ENCODE measurements at regions not wholly inside any gene's neighbourhood (a gene's known extent, or its start where the extent isn't known, plus 50 kb on each side); places are given as distances from the start of the nearest gene placed in this dataset.
"Not testable (repeated sequence)": the region's sequence is repeated elsewhere in the genome, so short reads cannot be mapped to it uniquely, and the experiment has no call there.

DNA sequence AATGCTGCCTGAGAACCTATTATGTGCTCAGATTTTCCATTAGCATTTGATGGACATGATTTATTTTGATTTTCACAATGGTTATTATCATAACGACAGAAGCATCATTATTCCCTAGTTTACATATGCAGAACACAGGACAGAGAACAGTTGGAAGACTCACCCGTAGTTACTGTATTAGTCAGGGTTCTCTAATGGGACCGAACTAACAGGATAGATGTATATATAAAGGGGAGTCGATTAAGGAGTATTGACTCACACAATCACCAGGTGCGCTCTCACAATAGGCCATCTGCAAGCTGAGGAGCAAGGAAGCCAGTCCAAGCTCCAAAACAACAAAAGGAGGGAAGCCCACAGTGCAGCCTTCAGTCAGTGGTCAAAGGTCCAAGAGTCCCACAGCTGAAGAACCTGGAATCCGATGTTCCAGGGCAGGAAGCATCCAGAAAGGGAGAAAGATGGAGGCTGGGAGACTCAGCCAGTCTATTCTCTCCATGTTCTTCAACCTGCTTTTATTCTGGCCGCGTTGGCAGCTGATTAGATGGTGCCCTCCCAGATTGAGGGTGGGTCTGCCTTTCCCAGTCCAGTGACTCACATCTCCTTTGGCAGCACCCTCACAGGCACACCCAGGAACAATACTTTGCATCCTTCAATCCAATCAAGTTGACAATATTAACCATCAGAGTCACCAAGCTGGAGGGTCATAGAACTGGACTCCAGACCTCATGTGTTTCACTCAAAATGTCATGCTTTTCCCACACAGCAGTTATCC, 92.7 kb upstream of the XYLT1 start:
- WGBS = 86% methylated on average over 8 of the region's 8 CpGs
- no peak overlapping the region for H3K9ac ChIP-seq (ENCODE audit: low read depth, low read length)
- H3K27me3 ChIP-seq (ENCODE audit: insufficient read depth, low read length) = no peaks in the 10 kb centered on the region
- no peak overlapping the region for H3K27ac ChIP-seq (ENCODE audit: low read depth, low read length)
- no peaks in the 10 kb centered on the region for H3K36me3 ChIP-seq (ENCODE audit: insufficient read depth, low read length)
- H3K4me3 ChIP-seq (ENCODE audit: low read length) = no peak overlapping the region
- H3K9me3 ChIP-seq (ENCODE audit: insufficient read depth, low read depth, low read length) = no peaks in the 10 kb centered on the region
- no peaks in the 10 kb centered on the region for H3K4me1 ChIP-seq (ENCODE audit: insufficient read depth, low read length)

DNA sequence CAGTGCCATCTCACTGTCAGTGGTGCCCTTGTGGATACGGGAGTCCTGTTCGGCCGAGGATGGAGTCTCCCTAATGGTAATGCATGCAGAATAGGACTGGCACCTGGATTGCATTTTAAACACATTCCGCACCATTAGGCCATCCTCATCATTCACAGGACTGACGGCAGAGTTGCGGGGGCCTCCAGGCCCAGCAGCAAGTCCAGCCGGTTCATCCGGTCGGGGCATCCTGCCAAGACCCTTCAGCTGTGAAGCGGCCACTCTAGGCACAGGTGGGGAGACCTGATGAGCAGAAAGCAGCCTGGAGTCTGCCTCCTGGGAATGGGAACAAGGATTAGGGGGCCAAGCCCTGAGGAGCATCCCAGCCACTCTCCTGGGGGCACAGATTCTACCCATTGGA, 90.3 kb upstream of the XYLT1 start:
- no peak overlapping the region for H3K9ac ChIP-seq (ENCODE audit: low read depth, low read length)
- WGBS = 93% methylated on average over 10 of the region's 10 CpGs
- no peaks in the 10 kb centered on the region for H3K27me3 ChIP-seq (ENCODE audit: insufficient read depth, low read length)
- H3K4me1 ChIP-seq (ENCODE audit: insufficient read depth, low read length) = no peaks in the 10 kb centered on the region
- H3K27ac ChIP-seq (ENCODE audit: low read depth, low read length) = no peak overlapping the region
- H3K36me3 ChIP-seq (ENCODE audit: insufficient read depth, low read length) = no peaks in the 10 kb centered on the region
- H3K4me3 ChIP-seq (ENCODE audit: low read length) = no peak overlapping the region
- H3K9me3 ChIP-seq (ENCODE audit: insufficient read depth, low read depth, low read length) = no peaks in the 10 kb centered on the region

DNA sequence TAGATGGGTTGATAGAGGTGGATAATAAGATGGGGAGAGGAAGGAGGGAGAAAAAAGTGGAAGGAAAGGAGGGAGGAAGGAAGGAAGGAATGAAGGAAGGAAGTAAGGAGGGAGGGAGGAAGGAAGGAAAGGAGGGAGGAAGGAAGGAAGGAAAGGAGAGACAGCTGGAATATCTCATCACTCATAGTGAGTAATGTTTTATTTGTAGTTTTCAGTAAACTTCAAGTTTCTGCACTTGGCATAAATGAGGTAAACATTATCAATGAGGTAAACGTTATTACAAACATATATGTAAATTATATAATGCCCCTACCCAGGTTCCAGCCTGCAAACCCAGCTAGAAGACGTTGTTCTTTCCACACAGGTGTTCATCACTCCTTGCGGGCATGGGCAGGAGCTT, 89.8 kb upstream of the XYLT1 start:
- Histone ChIP-seq H3K27ac (ENCODE audit: low read depth, low read length) (no peak overlapping the region), H3K27me3 (ENCODE audit: insufficient read depth, low read length) (no peaks in the 10 kb centered on the region), H3K9ac (ENCODE audit: low read depth, low read length) (no peak overlapping the region), H3K36me3 (ENCODE audit: insufficient read depth, low read length) (no peaks in the 10 kb centered on the region), H3K4me1 (ENCODE audit: insufficient read depth, low read length) (no peaks in the 10 kb centered on the region), H3K9me3 (ENCODE audit: insufficient read depth, low read depth, low read length) (no peaks in the 10 kb centered on the region), H3K4me3 (ENCODE audit: low read length) (no peak overlapping the region)
- 95% methylated on average over 2 of the region's 3 CpGs for WGBS

DNA sequence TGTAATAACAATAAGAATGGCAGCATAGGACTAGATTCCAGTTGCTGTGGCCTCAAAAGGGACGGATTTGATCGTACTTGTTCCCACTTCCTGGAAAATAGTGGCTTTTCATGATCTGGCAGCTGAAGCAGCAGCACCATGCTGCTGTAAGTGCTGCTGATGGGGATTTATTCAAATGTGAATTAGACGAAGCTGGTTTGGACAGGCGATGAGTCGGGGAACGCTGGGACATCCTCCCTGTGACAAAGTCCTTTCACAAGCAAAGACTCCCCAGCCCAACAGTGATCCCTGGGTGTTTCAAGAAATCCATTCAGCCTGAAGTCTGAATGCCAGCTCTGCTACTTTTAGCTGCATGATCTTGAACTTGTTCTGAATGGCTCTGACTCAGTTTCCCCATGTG, 88.6 kb upstream of the XYLT1 start:
- WGBS = 87% methylated on average over 6 of the region's 6 CpGs

DNA sequence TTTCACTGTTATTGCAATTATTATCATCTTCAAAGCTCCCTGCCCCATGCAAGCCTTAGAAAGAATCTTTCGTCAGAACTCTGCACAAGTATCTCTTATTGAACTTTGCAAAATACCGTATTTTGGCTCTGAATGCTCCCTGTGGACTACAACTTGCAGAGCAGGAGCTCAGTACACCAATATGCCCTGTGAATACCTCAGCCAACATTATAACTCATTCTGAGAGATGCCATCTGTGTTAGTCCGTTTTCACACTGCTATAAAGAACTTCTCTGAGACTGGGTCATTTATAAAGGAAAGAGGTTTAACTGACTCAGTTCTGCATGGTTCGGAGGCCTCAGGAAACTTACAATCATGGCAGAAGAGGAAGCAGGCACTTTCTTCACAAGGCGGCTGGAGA, 87.2 kb upstream of the XYLT1 start:
- Histone ChIP-seq H3K36me3 (ENCODE audit: insufficient read depth, low read length) (no peaks in the 10 kb centered on the region), H3K27ac (ENCODE audit: low read depth, low read length) (no peak overlapping the region), H3K27me3 (ENCODE audit: insufficient read depth, low read length) (no peaks in the 10 kb centered on the region), H3K9ac (ENCODE audit: low read depth, low read length) (no peak overlapping the region), H3K9me3 (ENCODE audit: insufficient read depth, low read depth, low read length) (no peaks in the 10 kb centered on the region), H3K4me1 (ENCODE audit: insufficient read depth, low read length) (no peaks in the 10 kb centered on the region), H3K4me3 (ENCODE audit: low read length) (no peak overlapping the region)
- WGBS = 92% methylated on average over 5 of the region's 5 CpGs

More for the DNA sequence above, 88.6 kb upstream of the XYLT1 start:
- Histone ChIP-seq H3K27me3 (ENCODE audit: insufficient read depth, low read length) (no peaks in the 10 kb centered on the region), H3K9ac (ENCODE audit: low read depth, low read length) (no peak overlapping the region), H3K4me3 (ENCODE audit: low read length) (no peak overlapping the region), H3K36me3 (ENCODE audit: insufficient read depth, low read length) (no peaks in the 10 kb centered on the region), H3K27ac (ENCODE audit: low read depth, low read length) (no peak overlapping the region), H3K9me3 (ENCODE audit: insufficient read depth, low read depth, low read length) (no peaks in the 10 kb centered on the region), H3K4me1 (ENCODE audit: insufficient read depth, low read length) (no peaks in the 10 kb centered on the region)

DNA sequence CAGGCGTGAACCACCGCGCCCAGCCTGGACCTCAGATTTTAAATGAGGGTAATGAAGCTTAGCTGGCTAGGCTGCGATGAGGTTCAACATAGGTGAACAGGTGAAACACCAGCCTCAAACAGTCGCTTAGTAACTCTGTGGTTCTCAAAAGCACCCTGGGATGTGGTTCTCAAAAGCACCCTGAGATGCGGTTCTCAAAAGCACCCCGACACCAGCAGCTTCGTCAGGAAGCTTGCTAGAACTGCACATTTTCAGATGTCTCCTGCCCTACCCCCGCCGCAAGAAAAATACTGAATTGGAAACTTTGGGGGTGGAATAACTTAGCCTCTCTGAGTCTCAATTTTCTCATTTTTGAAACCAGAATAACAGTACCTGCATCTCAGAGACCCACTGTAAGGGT, 86.7 kb upstream of the XYLT1 start:
- 96% methylated on average over 10 of the region's 10 CpGs for WGBS
- Histone ChIP-seq H3K9me3 (ENCODE audit: insufficient read depth, low read depth, low read length) (no peaks in the 10 kb centered on the region), H3K27me3 (ENCODE audit: insufficient read depth, low read length) (no peaks in the 10 kb centered on the region), H3K9ac (ENCODE audit: low read depth, low read length) (no peak overlapping the region), H3K4me1 (ENCODE audit: insufficient read depth, low read length) (no peaks in the 10 kb centered on the region), H3K4me3 (ENCODE audit: low read length) (no peak overlapping the region), H3K36me3 (ENCODE audit: insufficient read depth, low read length) (no peaks in the 10 kb centered on the region), H3K27ac (ENCODE audit: low read depth, low read length) (no peak overlapping the region)

DNA sequence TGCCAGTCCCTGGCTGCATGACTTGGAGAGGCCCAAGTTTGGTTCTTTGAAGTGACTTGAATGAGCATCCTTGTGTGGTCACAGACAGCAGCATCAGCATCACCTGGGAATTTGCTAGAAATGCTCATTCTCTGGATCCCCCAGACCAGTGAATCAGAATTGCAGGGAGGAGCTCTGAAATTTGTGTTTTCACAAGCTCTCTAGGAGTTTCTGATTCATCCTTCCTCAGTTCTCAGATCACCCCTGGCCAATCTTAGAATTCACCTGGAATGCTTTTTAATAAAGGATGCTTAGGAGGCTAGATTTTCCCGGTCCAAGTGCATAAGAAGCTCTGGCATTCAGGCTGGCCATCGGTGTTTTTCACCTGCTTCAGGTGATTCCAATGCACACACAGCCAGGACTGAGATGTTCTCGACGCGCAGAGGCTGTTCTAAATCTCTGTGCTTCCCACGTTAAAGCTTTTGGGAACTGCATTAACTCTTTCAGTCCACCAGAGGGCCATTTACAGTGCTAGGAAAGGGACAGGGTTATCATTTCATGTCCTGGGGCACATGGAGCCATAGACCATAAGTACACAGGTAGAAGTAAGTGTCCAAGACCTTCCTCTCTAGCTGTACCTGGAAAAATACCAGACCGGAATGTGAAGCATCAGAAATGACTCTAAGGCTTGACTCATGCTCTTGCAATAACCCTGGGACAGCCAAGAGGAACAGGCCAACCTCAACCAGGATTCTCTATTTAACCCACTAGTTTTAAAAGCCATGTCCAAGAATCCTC, 85.7 kb upstream of the XYLT1 start:
- no peaks in the 10 kb centered on the region for H3K27me3 ChIP-seq (ENCODE audit: insufficient read depth, low read length)
- H3K36me3 ChIP-seq (ENCODE audit: insufficient read depth, low read length) = no peaks in the 10 kb centered on the region
- WGBS = 49% methylated on average over 7 of the region's 7 CpGs
- H3K4me1 ChIP-seq (ENCODE audit: insufficient read depth, low read length) = no peaks in the 10 kb centered on the region
- H3K9ac ChIP-seq (ENCODE audit: low read depth, low read length) = no peak overlapping the region
- no peak overlapping the region for H3K4me3 ChIP-seq (ENCODE audit: low read length)
- H3K27ac ChIP-seq (ENCODE audit: low read depth, low read length) = no peak overlapping the region
- H3K9me3 ChIP-seq (ENCODE audit: insufficient read depth, low read depth, low read length) = no peaks in the 10 kb centered on the region

DNA sequence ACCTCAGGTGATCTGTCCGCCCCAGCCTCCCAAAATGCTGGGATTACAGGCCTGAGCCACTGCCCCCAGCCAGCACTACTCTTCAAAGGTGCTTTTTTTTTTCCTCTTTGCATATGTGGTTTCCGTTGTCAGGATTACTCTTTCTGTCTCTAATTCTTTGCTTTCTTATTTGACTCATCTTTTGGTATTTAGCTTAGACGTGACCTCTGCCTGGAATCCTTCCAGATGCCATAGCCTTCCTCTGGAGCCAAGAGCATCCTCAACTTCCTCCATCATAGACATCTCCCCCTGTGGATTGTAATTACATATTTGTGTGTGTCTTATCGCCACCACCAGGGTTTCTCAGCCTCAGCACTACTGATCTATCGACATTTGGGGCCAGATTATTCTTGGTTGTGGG, 84.4 kb upstream of the XYLT1 start:
- Histone ChIP-seq H3K4me3 (ENCODE audit: low read length) (no peak overlapping the region), H3K9ac (ENCODE audit: low read depth, low read length) (no peak overlapping the region), H3K4me1 (ENCODE audit: insufficient read depth, low read length) (no peaks in the 10 kb centered on the region), H3K9me3 (ENCODE audit: insufficient read depth, low read depth, low read length) (no peaks in the 10 kb centered on the region), H3K27ac (ENCODE audit: low read depth, low read length) (no peak overlapping the region), H3K27me3 (ENCODE audit: insufficient read depth, low read length) (no peaks in the 10 kb centered on the region), H3K36me3 (ENCODE audit: insufficient read depth, low read length) (no peaks in the 10 kb centered on the region)
- WGBS = 94% methylated on average over 5 of the region's 5 CpGs

DNA sequence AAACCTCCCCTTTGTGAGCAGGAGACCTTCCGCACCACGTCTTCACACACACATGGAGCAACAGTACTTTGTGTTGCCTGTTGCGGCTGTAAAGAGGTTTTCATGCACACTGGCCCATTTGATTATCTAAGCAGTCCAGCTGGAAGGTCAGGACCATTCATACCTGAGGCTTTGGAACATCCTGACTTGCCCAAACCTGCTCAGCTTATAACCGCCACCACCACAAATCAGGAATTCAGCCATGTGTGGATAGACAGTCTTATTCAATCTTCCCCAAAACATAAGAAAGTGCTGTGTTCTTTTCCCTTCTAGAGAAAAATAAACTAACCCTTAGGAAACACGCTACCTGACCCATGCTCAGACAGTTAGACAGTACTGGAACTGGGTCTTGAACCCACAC, 81.6 kb upstream of the XYLT1 start:
- Histone ChIP-seq H3K9me3 (ENCODE audit: insufficient read depth, low read depth, low read length) (no peaks in the 10 kb centered on the region), H3K9ac (ENCODE audit: low read depth, low read length) (no peak overlapping the region), H3K27ac (ENCODE audit: low read depth, low read length) (no peak overlapping the region), H3K4me3 (ENCODE audit: low read length) (no peak overlapping the region), H3K27me3 (ENCODE audit: insufficient read depth, low read length) (no peaks in the 10 kb centered on the region), H3K4me1 (ENCODE audit: insufficient read depth, low read length) (no peaks in the 10 kb centered on the region), H3K36me3 (ENCODE audit: insufficient read depth, low read length) (no peaks in the 10 kb centered on the region)
- over 99% methylated on average over 5 of the region's 5 CpGs for WGBS

DNA sequence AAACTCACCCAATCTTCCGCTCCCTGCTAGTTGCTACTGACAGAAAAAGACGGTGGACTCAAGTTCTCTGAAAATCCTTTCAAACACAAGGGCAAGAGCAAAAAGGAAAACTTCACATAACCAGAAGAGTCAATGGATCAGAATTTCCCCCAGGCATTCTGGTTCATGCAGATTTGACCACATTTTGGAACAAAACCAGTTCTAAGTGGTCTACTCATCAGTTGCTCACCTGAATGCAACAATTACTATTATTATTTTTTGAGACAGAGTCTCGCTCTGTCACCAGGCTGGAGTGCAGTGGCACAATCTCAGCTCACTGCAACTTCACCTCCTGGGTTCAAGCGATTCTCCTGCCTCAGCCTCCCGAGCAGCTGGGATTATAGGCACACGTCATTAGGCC, 80.9 kb upstream of the XYLT1 start:
- not testable (repeated sequence) for H3K9ac ChIP-seq (ENCODE audit: low read depth, low read length); H3K9me3 ChIP-seq (ENCODE audit: insufficient read depth, low read depth, low read length); H3K27me3 ChIP-seq (ENCODE audit: insufficient read depth, low read length); H3K27ac ChIP-seq (ENCODE audit: low read depth, low read length); H3K4me1 ChIP-seq (ENCODE audit: insufficient read depth, low read length); H3K36me3 ChIP-seq (ENCODE audit: insufficient read depth, low read length); H3K4me3 ChIP-seq (ENCODE audit: low read length)
- 98% methylated on average over 6 of the region's 6 CpGs for WGBS

DNA sequence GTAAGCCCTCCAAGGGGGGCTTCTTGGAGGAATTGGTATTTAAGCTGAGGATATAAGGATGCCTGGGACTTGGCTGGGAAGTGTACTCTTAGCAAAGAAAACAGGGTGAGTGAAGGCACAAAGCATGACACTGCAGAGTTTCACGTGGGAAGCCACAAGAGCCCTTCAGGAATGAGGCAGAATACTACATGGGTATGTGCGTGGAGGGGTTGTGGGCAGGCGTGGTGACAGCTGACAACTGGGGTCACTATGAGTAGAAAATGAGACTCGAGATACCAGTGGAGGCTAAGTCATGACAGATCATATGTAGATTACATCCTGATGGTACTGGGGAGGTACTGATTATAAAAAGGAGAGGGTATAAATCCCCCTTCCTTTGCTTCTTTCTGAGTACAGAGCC, 78.1 kb upstream of the XYLT1 start:
- no peaks in the 10 kb centered on the region for H3K27me3 ChIP-seq (ENCODE audit: insufficient read depth, low read length)
- no peak overlapping the region for H3K27ac ChIP-seq (ENCODE audit: low read depth, low read length)
- H3K4me1 ChIP-seq (ENCODE audit: insufficient read depth, low read length) = no peaks in the 10 kb centered on the region
- no peaks in the 10 kb centered on the region for H3K36me3 ChIP-seq (ENCODE audit: insufficient read depth, low read length)
- WGBS = 90% methylated on average over 4 of the region's 4 CpGs
- H3K4me3 ChIP-seq (ENCODE audit: low read length) = no peak overlapping the region
- H3K9ac ChIP-seq (ENCODE audit: low read depth, low read length) = no peak overlapping the region
- no peaks in the 10 kb centered on the region for H3K9me3 ChIP-seq (ENCODE audit: insufficient read depth, low read depth, low read length)
